ENCODE measurements at regions not wholly inside any gene's neighbourhood (a gene's known extent, or its start where the extent isn't known, plus 50 kb on each side); places are given as distances from the start of the nearest gene placed in this dataset.

GRCh38 chr7:86925221-86925620 lies 134.2 kb downstream of the ELAPOR2 start:
- Histone ChIP-seq H3K9ac (ENCODE audit: insufficient read depth, low read length, poor library complexity, severe bottlenecking) (no peak overlapping the region), H3K36me3 (replicated peaks in 1 of 2; ENCODE audit: control insufficient read depth in 1 of 2, insufficient read depth in 2 of 2, low read length in 2 of 2) (no peaks in the 10 kb centered on the region), H4K20me1 (ENCODE audit: insufficient read depth, low read length) (no peaks in the 10 kb centered on the region), H2AFZ (ENCODE audit: insufficient read depth, low read depth, low read length, poor library complexity, severe bottlenecking) (no peak overlapping the region), H3K79me2 (ENCODE audit: insufficient read depth, low read length) (no peaks in the 10 kb centered on the region), H3K27ac (ENCODE audit: low read depth in 1 of 2, low read length in 2 of 2) (no peak overlapping the region), H3K4me1 (ENCODE audit: control insufficient read depth in 1 of 2, insufficient read depth in 2 of 2, low read length in 2 of 2) (peaks cover 6% of the 10 kb centered on the region in 2 donors), H3K9me3 (replicated peaks in 1 of 2; ENCODE audit: control insufficient read depth in 1 of 2, insufficient read depth in 1 of 2, low read length in 2 of 2) (peaks cover 0 to 2% of the 10 kb centered on the region in 2 donors), H3K27me3 (ENCODE audit: control insufficient read depth in 2 of 2, insufficient read depth in 2 of 2, low read length in 2 of 2) (no peaks in the 10 kb centered on the region), H3K4me2 (replicated peaks; ENCODE audit: extremely low read depth, low read length, poor library complexity, severe bottlenecking) (no peak overlapping the region), H3K4me3 (replicated peaks in 1 of 3; ENCODE audit: low read depth in 2 of 3, low read length in 3 of 3) (no peak overlapping the region)
- TF ChIP-seq, protein P1, sequence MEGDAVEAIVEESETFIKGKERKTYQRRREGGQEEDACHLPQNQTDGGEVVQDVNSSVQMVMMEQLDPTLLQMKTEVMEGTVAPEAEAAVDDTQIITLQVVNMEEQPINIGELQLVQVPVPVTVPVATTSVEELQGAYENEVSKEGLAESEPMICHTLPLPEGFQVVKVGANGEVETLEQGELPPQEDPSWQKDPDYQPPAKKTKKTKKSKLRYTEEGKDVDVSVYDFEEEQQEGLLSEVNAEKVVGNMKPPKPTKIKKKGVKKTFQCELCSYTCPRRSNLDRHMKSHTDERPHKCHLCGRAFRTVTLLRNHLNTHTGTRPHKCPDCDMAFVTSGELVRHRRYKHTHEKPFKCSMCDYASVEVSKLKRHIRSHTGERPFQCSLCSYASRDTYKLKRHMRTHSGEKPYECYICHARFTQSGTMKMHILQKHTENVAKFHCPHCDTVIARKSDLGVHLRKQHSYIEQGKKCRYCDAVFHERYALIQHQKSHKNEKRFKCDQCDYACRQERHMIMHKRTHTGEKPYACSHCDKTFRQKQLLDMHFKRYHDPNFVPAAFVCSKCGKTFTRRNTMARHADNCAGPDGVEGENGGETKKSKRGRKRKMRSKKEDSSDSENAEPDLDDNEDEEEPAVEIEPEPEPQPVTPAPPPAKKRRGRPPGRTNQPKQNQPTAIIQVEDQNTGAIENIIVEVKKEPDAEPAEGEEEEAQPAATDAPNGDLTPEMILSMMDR (IDR thresholded peaks at IDR 0.05): no peak
- Mint-ChIP-seq H3K36me3 (no peaks in the 10 kb centered on the region), H3K4me1 (peaks cover 11% of the 10 kb centered on the region), H3K9me3 (peaks cover 0 to 7% (median 2%) of the 10 kb centered on the region in 7 donors), H3K27me3 (ENCODE audit: low read depth in 3 of 3) (peaks cover 0 to 4% (median 0%) of the 10 kb centered on the region in 3 donors), H3K4me3 (no peak overlapping the region), H3K27ac (no peak overlapping the region)
- no peak for DNase-seq
- no CpG with 5 or more reads among the region's 1 CpG for WGBS (ENCODE audit: insufficient coverage)
- intact Hi-C loops (cut with micrococcal nuclease): loop anchor here in 1 of 2 donors (5.0 kb wide), 1 partner anchor 312 kb away; no protein-coding TSS in a partner anchor

DNA sequence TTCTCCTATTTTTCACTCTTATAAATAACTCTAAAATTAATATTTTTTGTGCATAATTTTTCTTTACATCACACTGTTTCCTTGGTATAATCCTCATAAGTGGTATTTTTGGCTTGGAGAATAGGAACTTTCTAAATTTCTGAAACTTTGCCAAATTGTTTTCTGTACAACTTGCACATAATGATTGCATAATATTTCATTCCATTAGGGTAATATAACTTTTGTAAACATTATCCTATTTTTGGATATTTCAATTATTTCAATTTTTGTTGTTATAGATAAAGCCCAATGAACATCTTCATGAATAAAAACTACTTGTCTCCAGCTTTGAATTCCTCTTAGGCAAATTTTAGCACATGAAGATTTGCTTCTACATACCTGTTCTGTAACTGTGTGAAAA lies 135.9 kb downstream of the ELAPOR2 start:
- Mint-ChIP-seq H3K4me1 (peaks cover 2% of the 10 kb centered on the region), H3K4me3 (no peak overlapping the region), H3K9me3 (no peaks in the 10 kb centered on the region), H3K27me3 (ENCODE audit: low read depth in 3 of 3) (peaks cover 0 to 4% (median 0%) of the 10 kb centered on the region in 3 donors), H3K36me3 (no peaks in the 10 kb centered on the region), H3K27ac (no peak overlapping the region)
- no peaks in the 10 kb centered on the region for H3K36me3 ChIP-seq (replicated peaks in 1 of 2; ENCODE audit: control insufficient read depth in 1 of 2, insufficient read depth in 2 of 2, low read length in 2 of 2)
- no peaks in the 10 kb centered on the region for H3K9me3 ChIP-seq (replicated peaks in 1 of 2; ENCODE audit: control insufficient read depth in 1 of 2, insufficient read depth in 1 of 2, low read length in 2 of 2)
- H3K27ac ChIP-seq (ENCODE audit: low read depth in 1 of 2, low read length in 2 of 2): no peak overlapping the region
- no peak for DNase-seq
- no peaks in the 10 kb centered on the region for H4K20me1 ChIP-seq (ENCODE audit: insufficient read depth, low read length)
- H3K4me2 ChIP-seq (replicated peaks; ENCODE audit: extremely low read depth, low read length, poor library complexity, severe bottlenecking): no peak overlapping the region
- H3K27me3 ChIP-seq (ENCODE audit: control insufficient read depth in 2 of 2, insufficient read depth in 2 of 2, low read length in 2 of 2): no peaks in the 10 kb centered on the region
- no peaks in the 10 kb centered on the region for H3K4me1 ChIP-seq (ENCODE audit: control insufficient read depth in 1 of 2, insufficient read depth in 2 of 2, low read length in 2 of 2)
- intact Hi-C loops (cut with micrococcal nuclease): no loop called here
- H3K9ac ChIP-seq (ENCODE audit: insufficient read depth, low read length, poor library complexity, severe bottlenecking): no peak overlapping the region
- TF ChIP-seq, protein P1 (IDR thresholded peaks at IDR 0.05): no peak
- no peak overlapping the region for H3K4me3 ChIP-seq (replicated peaks in 1 of 3; ENCODE audit: low read depth in 2 of 3, low read length in 3 of 3)
- H2AFZ ChIP-seq (ENCODE audit: insufficient read depth, low read depth, low read length, poor library complexity, severe bottlenecking): no peak overlapping the region
- no peaks in the 10 kb centered on the region for H3K79me2 ChIP-seq (ENCODE audit: insufficient read depth, low read length)

All from CD14-positive monocyte (primary cell).